ENCODE measurements at regions not wholly inside any gene's neighbourhood (a gene's known extent, or its start where the extent isn't known, plus 50 kb on each side); places are given as distances from the start of the nearest gene placed in this dataset.

DNA sequence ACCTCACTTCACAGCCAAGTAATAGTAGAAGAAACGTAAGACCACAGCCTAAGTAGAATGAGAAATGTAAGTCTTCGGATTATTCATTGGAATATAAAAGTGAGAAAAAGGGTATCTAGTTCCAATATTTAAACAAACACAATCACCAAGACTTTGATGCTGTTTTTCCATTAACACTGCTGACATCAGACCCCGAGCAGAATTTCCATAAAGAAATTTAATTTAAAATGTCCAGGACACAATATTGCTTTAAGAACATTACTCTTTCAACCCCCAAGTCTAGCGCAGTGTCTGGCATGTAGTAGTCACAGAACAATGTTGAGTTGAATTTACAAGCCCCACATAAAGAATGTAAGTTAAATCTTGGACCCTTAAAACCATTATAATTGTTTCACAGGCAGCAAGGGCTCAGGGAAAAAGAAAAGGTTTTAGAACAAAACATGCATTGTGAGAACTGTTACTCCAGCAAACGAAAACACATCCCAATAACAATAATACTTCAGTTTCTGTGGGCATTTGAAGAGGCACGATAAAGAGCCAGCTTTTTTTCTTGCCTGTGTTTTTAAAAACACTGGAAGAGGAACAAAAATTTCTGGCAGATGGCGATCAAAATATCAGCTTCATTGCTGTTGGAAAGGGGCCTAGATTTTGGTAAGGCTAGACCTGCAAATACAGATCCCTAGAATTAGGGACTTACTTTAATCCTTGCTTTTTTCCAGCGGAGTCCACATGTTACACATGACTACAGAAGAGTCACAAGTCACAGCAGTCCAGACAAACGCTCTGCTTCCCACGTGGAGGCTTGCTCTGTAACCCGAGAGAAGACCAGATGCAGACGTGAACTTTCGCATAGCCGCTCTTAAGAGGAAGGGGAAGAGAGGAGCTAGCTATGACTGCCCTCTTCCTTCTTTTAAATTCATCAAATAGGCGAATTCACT, 77.9 kb upstream of the IGSF10 start:
- Histone ChIP-seq H3K79me2 (ENCODE audit: control insufficient read depth, insufficient read depth, low read length) (no peaks in the 10 kb centered on the region), H3K36me3 (ENCODE audit: control insufficient read depth in 2 of 2, extremely low read depth in 1 of 2, insufficient read depth in 2 of 2, low read length in 2 of 2) (no peaks in the 10 kb centered on the region), H2AFZ (ENCODE audit: control insufficient read depth, low read length) (peak overlapping the region; percentile 33), H3K27ac (ENCODE audit: control insufficient read depth, insufficient read depth, low read length) (no peak overlapping the region), H3K4me2 (ENCODE audit: control insufficient read depth, extremely low read depth, insufficient read depth, low read depth, low read length) (no peak overlapping the region), H3K4me1 (ENCODE audit: control insufficient read depth, extremely low read depth, insufficient read depth, low read length) (peaks cover 6% of the 10 kb centered on the region), H3K9me3 (ENCODE audit: control insufficient read depth, low read depth, low read length) (no peaks in the 10 kb centered on the region), H3K9ac (ENCODE audit: control insufficient read depth, extremely low read depth, insufficient read depth, low read length) (no peak overlapping the region), H3K27me3 (ENCODE audit: control insufficient read depth, extremely low read depth, insufficient read depth, low read length) (no peaks in the 10 kb centered on the region), H3K9me1 (ENCODE audit: control insufficient read depth, extremely low read depth, insufficient read depth, low read length) (no peaks in the 10 kb centered on the region), H4K20me1 (ENCODE audit: control insufficient read depth, extremely low read depth, insufficient read depth, low read length) (no peaks in the 10 kb centered on the region), H3K4me3 (ENCODE audit: control insufficient read depth in 2 of 3, extremely low read depth in 1 of 3, insufficient read depth in 2 of 3, low read depth in 1 of 3, low read length in 3 of 3) (no peak overlapping the region)
- DNase-seq (ENCODE audit: low read depth, low spot score) (no peak), FAIRE-seq (no peak)
- TF ChIP-seq, protein P1, sequence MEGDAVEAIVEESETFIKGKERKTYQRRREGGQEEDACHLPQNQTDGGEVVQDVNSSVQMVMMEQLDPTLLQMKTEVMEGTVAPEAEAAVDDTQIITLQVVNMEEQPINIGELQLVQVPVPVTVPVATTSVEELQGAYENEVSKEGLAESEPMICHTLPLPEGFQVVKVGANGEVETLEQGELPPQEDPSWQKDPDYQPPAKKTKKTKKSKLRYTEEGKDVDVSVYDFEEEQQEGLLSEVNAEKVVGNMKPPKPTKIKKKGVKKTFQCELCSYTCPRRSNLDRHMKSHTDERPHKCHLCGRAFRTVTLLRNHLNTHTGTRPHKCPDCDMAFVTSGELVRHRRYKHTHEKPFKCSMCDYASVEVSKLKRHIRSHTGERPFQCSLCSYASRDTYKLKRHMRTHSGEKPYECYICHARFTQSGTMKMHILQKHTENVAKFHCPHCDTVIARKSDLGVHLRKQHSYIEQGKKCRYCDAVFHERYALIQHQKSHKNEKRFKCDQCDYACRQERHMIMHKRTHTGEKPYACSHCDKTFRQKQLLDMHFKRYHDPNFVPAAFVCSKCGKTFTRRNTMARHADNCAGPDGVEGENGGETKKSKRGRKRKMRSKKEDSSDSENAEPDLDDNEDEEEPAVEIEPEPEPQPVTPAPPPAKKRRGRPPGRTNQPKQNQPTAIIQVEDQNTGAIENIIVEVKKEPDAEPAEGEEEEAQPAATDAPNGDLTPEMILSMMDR (optimal IDR thresholded peaks at IDR 0.05 in 1 of 3, IDR thresholded peaks at IDR 0.05 in 1 of 3, conservative IDR thresholded peaks at IDR 0.05 in 1 of 3; ENCODE audit: extremely low read depth in 1 of 3, insufficient read depth in 2 of 3, low read length in 3 of 3): no peak
- no peak for TF ChIP-seq EZH2 (IDR thresholded peaks at IDR 0.05; ENCODE audit: low read length)
- dilution Hi-C loops (cut with MboI; ENCODE audit: extremely low pct_ligation_motif_present, low sequenced_read_pairs): no loop called here

DNA sequence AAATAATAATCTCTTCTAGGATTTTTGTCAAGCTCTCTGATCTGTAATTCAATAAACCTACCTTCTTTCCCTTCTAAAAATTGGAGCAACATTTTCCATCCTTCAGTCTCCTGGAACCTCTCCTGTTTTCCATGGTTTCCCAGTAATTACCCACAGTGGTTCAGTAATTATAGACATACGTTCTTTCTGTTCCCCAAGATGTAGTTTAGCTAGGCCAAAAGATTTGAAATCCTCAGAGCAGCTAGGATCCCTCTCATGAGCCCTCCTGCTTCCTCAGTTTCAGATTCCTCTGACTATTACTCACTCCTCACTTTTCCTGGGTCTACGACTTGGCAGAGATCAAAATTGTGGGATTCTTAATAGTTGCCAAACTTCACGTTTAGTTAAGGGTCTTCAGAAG, 76.9 kb upstream of the IGSF10 start:
- no peak overlapping the region for H2AFZ ChIP-seq (ENCODE audit: control insufficient read depth, low read length)
- no peaks in the 10 kb centered on the region for H3K9me3 ChIP-seq (ENCODE audit: control insufficient read depth, low read depth, low read length)
- no peak overlapping the region for H3K27ac ChIP-seq (ENCODE audit: control insufficient read depth, insufficient read depth, low read length)
- H4K20me1 ChIP-seq (ENCODE audit: control insufficient read depth, extremely low read depth, insufficient read depth, low read length): no peaks in the 10 kb centered on the region
- no peaks in the 10 kb centered on the region for H3K36me3 ChIP-seq (ENCODE audit: control insufficient read depth in 2 of 2, extremely low read depth in 1 of 2, insufficient read depth in 2 of 2, low read length in 2 of 2)
- no peak overlapping the region for H3K4me3 ChIP-seq (ENCODE audit: control insufficient read depth in 2 of 3, extremely low read depth in 1 of 3, insufficient read depth in 2 of 3, low read depth in 1 of 3, low read length in 3 of 3)
- no peaks in the 10 kb centered on the region for H3K79me2 ChIP-seq (ENCODE audit: control insufficient read depth, insufficient read depth, low read length)
- H3K9ac ChIP-seq (ENCODE audit: control insufficient read depth, extremely low read depth, insufficient read depth, low read length): no peak overlapping the region
- DNase-seq (ENCODE audit: low read depth, low spot score): no peak
- TF ChIP-seq, protein P1 (optimal IDR thresholded peaks at IDR 0.05 in 1 of 3, IDR thresholded peaks at IDR 0.05 in 1 of 3, conservative IDR thresholded peaks at IDR 0.05 in 1 of 3; ENCODE audit: extremely low read depth in 1 of 3, insufficient read depth in 2 of 3, low read length in 3 of 3): no peak
- TF ChIP-seq EZH2 (IDR thresholded peaks at IDR 0.05; ENCODE audit: low read length): no peak
- dilution Hi-C loops (cut with MboI; ENCODE audit: extremely low pct_ligation_motif_present, low sequenced_read_pairs): no loop called here
- no peaks in the 10 kb centered on the region for H3K27me3 ChIP-seq (ENCODE audit: control insufficient read depth, extremely low read depth, insufficient read depth, low read length)
- H3K4me2 ChIP-seq (ENCODE audit: control insufficient read depth, extremely low read depth, insufficient read depth, low read depth, low read length): no peak overlapping the region
- FAIRE-seq: peak; percentile 17
- H3K9me1 ChIP-seq (ENCODE audit: control insufficient read depth, extremely low read depth, insufficient read depth, low read length): no peaks in the 10 kb centered on the region
- no peaks in the 10 kb centered on the region for H3K4me1 ChIP-seq (ENCODE audit: control insufficient read depth, extremely low read depth, insufficient read depth, low read length)
